Testis (tissue), 2 donors: ENCODE measurements at regions not wholly inside any gene's neighbourhood (a gene's known extent, or its start where the extent isn't known, plus 50 kb on each side); places are given as distances from the start of the nearest gene placed in this dataset.

Experiments used
- CTCF ChIP-seq, 3 experiments: fragments of 450-650 bp in 2 of 3; fragments of 200-600 bp in 1 of 3; sonication (generic) in 1 of 3; IDR thresholded peaks; one replicate each; pipeline ENCODE4 v1.5.1; 2016 to 2019; ENCODE audit warnings: antibody characterized with exemption in 3 of 3, mild to moderate bottlenecking in 2 of 3, moderate library complexity in 1 of 3
- POLR2A ChIP-seq: fragments of 450-650 bp; IDR thresholded peaks from one replicate; pipeline ENCODE4 v1.6.1; 2017; ENCODE audit warnings: antibody characterized with exemption, mild to moderate bottlenecking, moderate library complexity

DNA sequence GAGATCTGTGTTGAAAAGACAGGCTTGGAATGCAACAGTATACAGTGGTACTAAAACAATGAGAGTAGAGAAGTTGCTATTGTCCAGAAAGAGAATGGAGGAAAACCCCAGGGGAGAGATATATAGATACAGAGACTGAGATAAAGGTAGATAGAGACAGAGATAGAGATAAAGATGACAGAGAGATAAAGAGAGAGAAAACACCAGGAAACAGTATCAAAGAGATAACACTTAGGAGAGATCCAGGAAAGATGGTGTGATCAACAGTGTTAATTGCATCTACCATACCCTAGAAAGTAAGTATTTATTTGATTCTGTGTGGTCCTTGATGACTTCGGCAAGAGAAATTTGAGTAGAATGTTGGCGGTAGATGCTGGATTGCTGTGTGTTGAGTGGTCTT is 461.8 kb upstream of the RIOK2 start:
- no peak for TF ChIP-seq CTCF (IDR thresholded peaks at IDR 0.05)
- TF ChIP-seq POLR2A = no peak
